ENCODE measurements at regions not wholly inside any gene's neighbourhood (a gene's known extent, or its start where the extent isn't known, plus 50 kb on each side); places are given as distances from the start of the nearest gene placed in this dataset.

DNA sequence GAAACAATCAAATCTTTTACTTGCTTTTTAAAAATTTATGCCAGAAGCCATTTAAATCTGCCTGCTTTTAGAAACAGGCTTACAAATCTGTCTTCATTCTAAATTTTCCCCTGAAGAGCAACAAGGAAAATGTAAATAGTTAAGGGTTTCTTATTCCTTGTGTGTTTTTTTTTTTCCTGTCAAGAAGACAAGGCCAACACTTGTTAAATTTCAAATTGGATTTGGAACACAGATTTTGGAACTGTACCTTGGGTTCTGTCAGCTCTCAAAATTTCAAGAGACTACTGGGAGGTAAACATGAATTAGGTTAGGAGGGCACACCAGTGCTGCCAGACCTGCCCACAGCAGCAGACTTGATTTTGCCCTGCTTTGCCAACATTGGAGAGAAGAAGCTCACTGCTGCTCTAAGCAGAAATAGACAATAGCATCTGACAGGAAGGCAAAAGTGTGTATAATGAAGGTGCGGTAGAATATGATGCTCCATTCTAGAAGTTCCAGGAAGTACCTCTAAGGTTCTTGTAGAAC lies 121.7 kb downstream of the NHLRC3 start:
- intact Hi-C loops (cut with DNase I; ENCODE audit: low total_unique reads), result no loop called here
- WGBS, 2 donors, result 76 to 89% methylated on average over 1 of the region's 1 CpG
- TF ChIP-seq CTCF (IDR thresholded peaks at IDR 0.05), result no peak
- TF ChIP-seq POLR2A (IDR thresholded peaks at IDR 0.05), result no peak
- no peak overlapping the region for H3K4me3 ChIP-seq (ENCODE audit: low read depth, poor library complexity, severe bottlenecking)
- DNase-seq (ENCODE audit: low spot score in 2 of 2), result no peak

DNA sequence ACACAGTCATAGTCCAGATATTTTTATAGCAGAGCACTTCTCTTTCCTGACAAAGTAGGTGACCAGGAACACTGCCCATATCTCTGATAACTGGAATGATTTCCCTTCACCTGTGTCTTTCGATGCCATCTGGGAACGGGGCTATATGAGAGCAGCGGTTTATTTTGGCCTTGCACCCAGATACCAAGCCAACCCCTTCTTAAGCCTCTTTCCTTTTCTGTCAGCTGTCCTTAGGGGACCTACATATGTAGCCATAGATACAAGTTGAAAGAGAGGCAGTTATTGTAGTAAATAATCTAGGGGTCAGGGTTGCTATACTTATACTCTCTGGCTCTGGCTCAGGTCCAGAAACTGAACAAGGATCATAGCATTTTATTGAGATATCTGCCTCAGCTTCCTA lies 128.8 kb downstream of the NHLRC3 start:
- no peak overlapping the region for H3K4me3 ChIP-seq (ENCODE audit: low read depth, poor library complexity, severe bottlenecking)
- 63 to 64% methylated on average over 3 of the region's 3 CpGs for WGBS, 2 donors
- DNase-seq (ENCODE audit: low spot score in 2 of 2), result no peak
- intact Hi-C loops (cut with DNase I; ENCODE audit: low total_unique reads), result no loop called here
- TF ChIP-seq POLR2A (IDR thresholded peaks at IDR 0.05), result no peak
- TF ChIP-seq CTCF (IDR thresholded peaks at IDR 0.05), result no peak

DNA sequence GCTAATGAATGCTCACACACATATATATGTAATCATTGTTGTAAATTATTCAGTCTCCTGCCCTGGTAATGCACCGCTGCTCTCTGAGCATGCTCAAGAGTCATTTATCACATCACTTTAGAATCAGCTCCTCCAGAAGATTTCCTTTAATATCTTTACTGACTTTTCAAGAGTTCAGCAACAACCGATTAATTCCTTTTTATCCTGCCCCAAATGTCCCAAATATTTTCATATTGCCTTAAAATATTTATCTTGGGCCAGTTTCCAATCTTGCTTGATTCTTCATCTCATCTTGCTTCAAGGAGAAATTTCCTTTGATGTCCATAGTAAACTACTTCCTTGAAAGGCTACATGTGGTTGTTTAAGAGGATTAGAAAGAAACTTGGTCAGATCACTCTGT lies 132.5 kb downstream of the NHLRC3 start:
- no peak overlapping the region for H3K4me3 ChIP-seq (ENCODE audit: low read depth, poor library complexity, severe bottlenecking)
- TF ChIP-seq POLR2A (IDR thresholded peaks at IDR 0.05), result no peak
- TF ChIP-seq CTCF (IDR thresholded peaks at IDR 0.05), result no peak
- WGBS, 2 donors, result 60 to 61% methylated on average over 2 of the region's 2 CpGs
- intact Hi-C loops (cut with DNase I; ENCODE audit: low total_unique reads), result no loop called here
- DNase-seq (ENCODE audit: low spot score in 2 of 2), result no peak

GRCh38 chr13:39185326-39185725 lies 147.1 kb downstream of the NHLRC3 start:
- 23 to 27% methylated on average over 3 of the region's 3 CpGs for WGBS, 2 donors
- TF ChIP-seq CTCF (IDR thresholded peaks at IDR 0.05) (no peak), POLR2A (IDR thresholded peaks at IDR 0.05) (no peak)
- intact Hi-C loops (cut with DNase I; ENCODE audit: low total_unique reads), result no loop called here
- DNase-seq (ENCODE audit: low spot score in 2 of 2), result no peak
- H3K4me3 ChIP-seq (ENCODE audit: low read depth, poor library complexity, severe bottlenecking), result no peak overlapping the region

DNA sequence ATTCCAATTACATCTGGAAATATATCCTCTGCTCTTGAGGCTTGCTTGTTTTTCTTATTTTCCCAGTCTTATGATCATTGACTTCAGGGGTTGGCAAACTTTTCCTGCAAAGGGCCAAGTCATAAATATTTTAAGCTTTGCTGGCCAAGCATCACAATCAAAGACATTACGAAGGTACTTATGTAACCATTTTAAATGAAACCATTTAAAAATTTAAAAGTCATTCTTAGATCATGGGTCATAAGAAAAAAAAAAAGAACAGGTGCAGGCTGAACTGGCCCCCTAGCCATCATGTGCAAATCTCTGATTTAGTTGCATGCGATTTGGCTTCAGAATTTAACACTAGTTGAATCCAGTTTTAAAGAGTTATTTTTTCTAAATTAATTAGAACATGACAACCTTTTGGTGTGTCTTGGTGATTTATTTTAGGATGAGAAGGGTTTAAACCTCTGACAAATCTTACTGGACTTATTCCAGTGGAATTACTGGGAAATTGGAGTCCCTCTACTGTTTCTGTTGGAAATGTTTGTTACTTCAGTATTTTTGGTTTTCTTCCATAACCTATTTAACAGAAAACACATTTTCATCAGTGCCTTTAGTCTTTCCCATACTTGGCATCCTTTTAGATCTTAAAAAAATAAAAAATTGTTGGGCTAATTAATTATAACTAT lies 148.1 kb downstream of the NHLRC3 start:
- no peak overlapping the region for H3K4me3 ChIP-seq (ENCODE audit: low read depth, poor library complexity, severe bottlenecking)
- no peak for TF ChIP-seq CTCF (IDR thresholded peaks at IDR 0.05)
- TF ChIP-seq POLR2A (IDR thresholded peaks at IDR 0.05), result no peak
- DNase-seq (ENCODE audit: low spot score in 2 of 2), result no peak
- WGBS, 2 donors, result 29 to 31% methylated on average over 2 of the region's 2 CpGs
- intact Hi-C loops (cut with DNase I; ENCODE audit: low total_unique reads), result no loop called here

DNA sequence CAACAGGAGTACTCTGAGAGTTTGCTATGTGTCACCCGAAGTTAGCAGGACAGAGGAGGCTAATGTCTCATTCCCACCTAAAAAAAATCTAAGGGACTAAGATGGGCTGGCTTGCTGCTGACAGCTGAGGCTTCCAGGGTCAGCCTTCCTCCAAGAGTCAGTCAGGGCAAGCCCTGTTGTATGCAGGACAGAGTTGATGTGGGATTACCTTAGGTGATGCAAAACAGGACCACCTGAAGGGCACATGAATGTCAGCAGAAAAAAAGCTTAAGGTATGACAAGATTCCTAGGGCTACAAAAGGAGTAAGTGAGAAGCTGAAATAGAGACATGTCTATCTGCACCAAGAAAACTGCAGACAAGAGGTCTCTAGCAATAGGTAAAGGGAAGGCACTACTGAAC lies 151.5 kb downstream of the NHLRC3 start:
- DNase-seq (ENCODE audit: low spot score in 2 of 2), result no peak
- H3K4me3 ChIP-seq (ENCODE audit: low read depth, poor library complexity, severe bottlenecking), result no peak overlapping the region
- intact Hi-C loops (cut with DNase I; ENCODE audit: low total_unique reads), result no loop called here
- WGBS, 2 donors, result 73 to 89% methylated on average over 1 of the region's 1 CpG
- TF ChIP-seq CTCF (IDR thresholded peaks at IDR 0.05) (no peak), POLR2A (IDR thresholded peaks at IDR 0.05) (no peak)
